GM19463 (cell line): ENCODE measurements at regions not wholly inside any gene's neighbourhood (a gene's known extent, or its start where the extent isn't known, plus 50 kb on each side); places are given as distances from the start of the nearest gene placed in this dataset.
"Not testable (repeated sequence)": the region's sequence is repeated elsewhere in the genome, so short reads cannot be mapped to it uniquely, and the experiment has no call there.

Source experiments
- ATAC-seq: cut with Tn5 transposase; IDR thresholded peaks from one replicate; pipeline ENCODE4 v1.9.1; 2021; ENCODE audit warnings: mild to moderate bottlenecking, moderate library complexity; ENCODE audit not compliant: unreplicated experiment

- no peak for ATAC-seq
Observed at GRCh38 chr1:38153778-38154470, 107.3 kb upstream of the POU3F1 start.

DNA sequence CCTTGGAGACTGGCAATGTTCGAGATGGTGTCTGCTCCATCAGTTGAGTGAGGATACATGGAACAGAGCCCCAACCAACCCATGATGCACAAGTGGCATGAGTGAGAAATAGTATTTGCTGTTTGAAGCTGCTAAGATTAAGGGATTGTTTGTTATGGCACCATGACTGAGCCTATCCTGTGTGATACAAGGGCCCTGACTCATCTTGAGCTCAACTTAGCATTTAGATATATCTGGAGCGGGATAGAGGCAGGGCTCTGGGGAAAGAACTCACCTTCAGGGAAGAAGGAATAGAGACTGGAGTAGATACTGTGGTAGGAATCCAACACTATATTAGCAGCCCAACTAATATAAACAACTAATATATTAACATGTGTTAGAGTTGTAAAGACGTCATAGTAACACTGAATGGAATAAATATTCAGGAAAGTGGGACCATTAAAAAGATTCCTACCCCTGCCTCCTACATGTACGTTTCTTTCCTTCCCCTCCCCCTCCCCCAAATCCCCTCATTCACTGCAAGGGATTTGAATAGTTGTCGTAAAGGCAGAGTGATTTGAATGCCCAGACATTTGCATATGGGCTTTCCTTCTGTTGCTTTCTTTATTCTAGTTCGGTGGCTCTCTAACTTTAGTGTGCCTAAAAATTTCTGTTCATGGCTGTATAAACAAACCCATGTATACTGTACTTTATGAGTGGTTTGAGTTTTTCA is 106.6 kb upstream of the POU3F1 start:
- ATAC-seq = no peak

GRCh38 chr1:38152351-38153065 is 105.9 kb upstream of the POU3F1 start:
- ATAC-seq = peak; percentile 57

- ATAC-seq = no peak
Observed at GRCh38 chr1:38151399-38151798, 104.8 kb upstream of the POU3F1 start.

DNA sequence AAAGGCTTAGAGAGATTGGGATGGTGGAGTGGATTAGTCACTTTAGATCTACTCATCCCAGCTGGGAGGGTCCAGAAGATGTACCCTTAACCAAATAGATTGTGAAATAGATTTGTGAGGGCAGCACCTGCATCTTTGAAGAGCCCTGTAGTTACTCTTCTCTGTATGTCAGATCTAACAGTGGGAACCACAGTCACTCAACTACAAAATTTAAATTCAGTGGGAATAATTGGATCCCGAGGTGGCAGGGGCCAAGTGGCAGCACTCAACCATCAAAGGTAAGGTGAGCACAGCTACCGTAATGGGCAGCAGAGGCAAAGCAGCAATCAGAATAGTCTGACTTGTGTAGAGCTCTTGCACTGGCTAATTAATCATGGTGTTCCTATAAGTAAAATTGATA is 99.5 kb upstream of the POU3F1 start:
- ATAC-seq = not testable (repeated sequence)

DNA sequence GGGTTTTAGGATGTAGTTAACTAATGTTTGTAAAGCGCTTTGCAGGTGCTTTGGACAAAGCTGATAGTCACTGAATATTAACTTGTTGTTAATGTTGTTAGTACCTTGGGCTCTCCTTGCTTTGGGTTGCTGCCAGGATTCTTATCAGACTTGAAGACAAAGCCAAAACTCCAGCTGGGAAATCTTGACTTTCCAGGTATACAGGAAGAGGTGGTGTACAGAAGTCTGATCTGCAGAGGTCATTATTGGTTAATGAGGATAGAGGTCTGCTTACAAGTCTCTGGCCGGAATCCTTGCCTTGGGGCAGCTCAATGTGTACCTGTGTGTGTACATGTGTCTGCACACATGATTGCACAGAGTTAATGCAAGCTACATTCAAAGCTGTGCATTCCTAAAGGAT is 96.0 kb upstream of the POU3F1 start:
- no peak for ATAC-seq

DNA sequence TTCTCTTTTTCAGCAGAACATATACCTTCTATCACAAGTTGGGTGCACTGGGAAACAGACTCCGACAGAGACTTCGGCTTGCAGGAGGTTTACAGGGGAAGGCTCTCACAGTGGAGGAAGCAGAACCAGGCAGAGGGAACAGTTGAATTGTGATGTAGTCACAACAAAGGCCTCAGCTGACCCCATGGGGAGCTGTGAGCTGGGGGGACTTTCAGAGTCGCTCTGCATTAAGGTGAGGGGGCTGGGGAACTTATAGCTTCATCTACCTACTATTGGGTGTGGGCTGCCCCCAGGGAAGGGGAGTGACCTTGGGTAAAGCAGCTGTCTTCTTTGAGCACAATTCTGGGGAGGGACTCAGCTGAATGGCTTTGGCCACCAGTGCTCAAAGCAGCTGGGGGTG is 94.9 kb upstream of the POU3F1 start:
- ATAC-seq = no peak

- no peak for ATAC-seq
Observed at GRCh38 chr1:38139738-38140487, 93.3 kb upstream of the POU3F1 start.

DNA sequence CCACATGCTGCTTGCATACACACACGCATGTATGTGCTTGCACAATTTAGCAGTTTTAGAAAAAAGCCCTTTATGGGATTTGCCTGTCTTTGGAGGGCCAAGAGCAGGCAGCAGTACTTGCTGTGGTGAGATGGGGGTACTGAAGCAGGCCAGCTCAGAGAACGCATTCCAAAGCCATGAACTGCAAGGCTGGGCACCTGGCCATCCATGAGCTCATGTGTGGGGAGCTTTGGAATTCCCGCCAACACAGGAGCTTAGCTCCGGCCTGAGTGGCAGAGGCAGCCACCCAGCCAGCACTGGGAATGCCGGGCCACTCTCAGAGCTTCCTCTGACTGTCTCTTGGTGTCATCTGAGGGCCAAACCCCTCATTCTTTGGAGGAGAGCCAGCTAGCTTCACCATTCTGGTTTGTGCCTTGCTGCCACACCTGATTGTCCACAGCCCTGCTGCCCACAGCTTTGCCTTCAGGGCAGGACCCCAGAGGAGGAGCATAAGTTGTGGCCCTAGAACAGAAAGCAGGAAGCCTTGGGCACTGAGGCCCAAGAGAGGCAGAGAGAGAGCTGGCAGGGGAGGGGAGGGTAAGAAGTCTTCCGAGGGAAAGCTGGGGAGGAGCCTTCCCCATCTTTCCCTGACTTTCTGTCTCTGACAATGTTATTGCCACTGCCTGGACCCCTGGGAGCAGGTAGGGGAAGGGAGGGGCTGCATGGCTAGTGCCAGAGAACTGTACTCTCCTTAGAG is 92.1 kb upstream of the POU3F1 start:
- ATAC-seq = no peak

- ATAC-seq = no peak
Observed at GRCh38 chr1:38137164-38137563, 90.6 kb upstream of the POU3F1 start.

DNA sequence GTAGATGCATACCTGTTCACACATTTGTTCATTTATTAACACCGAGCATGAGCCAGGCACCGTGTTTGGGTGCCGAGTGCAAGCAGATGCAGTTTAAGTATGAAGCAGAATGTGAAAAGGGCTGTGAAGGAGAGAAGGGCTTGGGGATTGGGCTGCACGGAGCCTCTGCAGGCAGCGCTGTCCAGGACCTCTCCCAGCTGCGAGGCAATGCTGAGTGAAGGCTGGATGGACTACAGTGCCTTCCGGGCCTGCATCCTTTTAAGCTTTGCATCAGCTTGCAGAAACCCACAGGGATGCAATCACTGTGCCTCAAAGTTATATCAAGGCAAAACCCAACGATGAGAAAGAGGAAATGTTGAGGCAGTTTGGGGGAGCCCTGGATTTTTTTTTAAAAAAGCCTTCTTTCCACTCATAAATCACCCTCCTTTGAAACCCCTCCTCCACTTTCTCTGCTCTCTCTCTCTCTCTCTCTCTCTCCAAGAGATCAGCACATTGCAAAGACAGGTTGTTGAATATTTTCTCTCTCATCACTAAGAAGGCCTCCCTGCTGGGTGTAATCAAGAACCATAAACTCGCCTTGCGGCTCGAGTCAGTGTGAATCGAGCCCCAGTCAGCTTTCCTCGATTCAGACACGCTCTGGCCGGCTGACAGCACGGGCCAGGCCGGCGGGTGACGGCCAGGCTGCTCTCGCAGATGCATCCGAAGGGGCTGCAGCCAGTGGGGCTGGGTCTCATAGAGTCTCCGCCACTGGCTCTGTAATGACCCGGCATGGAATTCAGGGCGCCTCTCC is 89.2 kb upstream of the POU3F1 start:
- no peak for ATAC-seq

DNA sequence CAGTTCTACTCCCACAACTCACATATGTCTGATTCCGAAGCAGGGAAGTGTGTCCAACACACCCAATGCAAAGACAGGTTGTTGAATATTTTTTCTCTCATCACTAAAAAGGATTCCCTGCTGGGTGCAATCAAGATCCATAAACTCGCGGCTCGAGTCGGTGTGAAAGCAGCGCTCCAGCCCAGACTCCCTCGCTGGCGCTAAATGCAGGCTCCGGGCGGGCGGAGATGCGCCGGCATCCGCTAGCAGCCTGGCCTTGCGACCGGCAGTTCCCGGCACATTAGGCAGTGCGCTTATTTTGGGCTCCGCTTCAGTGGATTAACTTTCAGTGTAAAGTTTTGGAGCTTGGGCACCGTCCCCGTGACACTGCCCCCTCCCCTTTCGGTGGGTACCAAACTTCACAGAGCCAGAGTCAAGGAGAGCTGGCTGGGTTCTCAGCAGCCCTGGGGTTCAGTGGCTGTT is 87.7 kb upstream of the POU3F1 start:
- no peak for ATAC-seq

- no peak for ATAC-seq
Observed at GRCh38 chr1:38133756-38134155, 87.2 kb upstream of the POU3F1 start.

- ATAC-seq = no peak
Observed at GRCh38 chr1:38133304-38133703, 86.7 kb upstream of the POU3F1 start.

DNA sequence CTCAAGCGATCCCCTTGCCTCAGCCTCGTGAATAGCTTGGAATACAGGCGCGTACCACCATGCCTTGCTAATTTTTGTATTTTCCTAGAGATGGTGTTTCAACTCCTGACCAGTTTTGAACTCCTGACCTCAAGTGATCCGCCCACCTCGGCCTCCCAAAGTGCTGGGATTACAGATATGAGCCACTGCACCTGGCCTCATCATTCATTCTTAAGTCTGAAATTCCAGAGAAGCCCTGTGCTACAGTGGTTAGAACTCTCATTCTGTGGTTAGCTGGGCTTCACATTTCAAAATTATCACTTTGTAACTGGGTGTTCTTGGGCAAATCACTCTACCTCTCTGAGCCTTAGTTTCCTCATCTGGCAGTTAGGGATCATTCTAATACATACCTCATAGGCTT is 86.1 kb upstream of the POU3F1 start:
- ATAC-seq = no peak

DNA sequence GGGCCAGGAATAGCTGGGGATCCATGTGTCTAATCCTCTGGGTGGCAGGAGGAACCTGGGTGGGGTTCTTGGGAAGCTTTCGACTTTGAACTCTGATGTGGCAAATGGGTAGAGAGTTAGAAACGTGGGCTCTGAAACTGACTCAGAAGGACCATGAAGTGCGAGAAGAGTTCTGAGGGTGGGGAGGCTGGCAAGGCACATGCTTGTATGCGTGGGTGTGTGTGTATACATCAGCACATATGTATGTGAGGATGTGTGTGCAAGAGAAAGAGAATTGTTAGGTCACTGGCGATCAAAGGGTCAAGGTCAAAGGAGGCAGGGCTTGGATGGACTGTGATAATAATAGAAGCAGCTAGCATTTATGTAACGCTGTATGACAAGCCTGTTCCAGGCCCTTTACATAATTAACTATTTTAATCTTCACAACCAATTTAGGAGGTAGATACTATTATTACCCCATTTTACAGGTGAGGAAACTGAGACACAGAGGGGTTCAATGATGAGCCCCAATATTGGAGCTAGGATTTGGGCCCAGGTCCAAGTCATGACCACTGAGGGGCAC is 84.5 kb upstream of the POU3F1 start:
- ATAC-seq = no peak

GRCh38 chr1:38129971-38130370 is 83.4 kb upstream of the POU3F1 start:
- ATAC-seq = no peak

DNA sequence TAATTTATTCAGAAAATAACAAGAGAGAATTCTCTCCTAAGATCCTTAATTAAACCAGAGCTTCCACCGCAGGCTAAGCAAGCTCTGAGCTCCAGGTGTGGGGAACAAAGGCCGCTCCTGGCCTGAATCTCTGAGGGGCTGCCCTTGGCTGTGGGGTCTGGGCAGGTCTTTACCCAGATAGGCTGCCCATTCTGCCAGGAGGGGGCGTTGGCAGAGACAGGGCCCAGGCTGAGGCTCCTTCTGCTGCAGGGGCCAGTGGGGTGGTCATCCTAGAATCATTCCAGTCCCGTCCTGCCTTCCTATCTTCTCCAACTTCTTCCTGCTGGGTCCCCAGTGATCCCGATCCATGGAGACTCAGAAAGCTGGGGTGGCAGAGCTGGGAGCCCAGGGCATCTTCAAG is 82.9 kb upstream of the POU3F1 start:
- ATAC-seq = no peak

DNA sequence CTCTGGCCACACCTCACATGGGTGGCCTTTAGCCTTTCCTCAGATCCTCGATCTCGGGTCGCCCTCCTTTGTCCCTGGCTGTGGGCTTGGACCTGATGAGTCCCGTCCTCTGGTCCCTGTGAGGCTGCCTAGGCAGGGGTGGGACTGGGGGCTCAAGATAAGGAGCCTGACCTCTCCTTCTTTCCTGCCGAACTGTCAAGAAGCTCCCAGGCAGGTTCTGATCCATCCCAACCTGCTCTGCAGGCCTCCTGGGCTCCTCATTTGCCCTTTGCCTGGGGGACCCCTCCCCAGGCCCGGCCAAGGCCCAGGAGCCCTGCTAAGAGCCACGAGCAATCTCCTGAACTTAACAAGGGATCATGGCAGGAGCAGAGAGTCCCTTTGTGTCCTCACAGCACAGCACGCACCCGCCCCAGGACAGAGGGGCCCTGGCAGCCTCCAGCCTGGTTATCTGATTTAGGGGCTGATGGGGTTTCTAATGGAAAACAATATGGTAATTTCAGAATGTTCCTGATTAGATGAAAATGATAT is 82.4 kb upstream of the POU3F1 start:
- ATAC-seq = no peak
